ENCODE measurements at regions not wholly inside any gene's neighbourhood (a gene's known extent, or its start where the extent isn't known, plus 50 kb on each side); places are given as distances from the start of the nearest gene placed in this dataset.

GRCh38 chr6:102631921-102632320 is 1238.4 kb downstream of the GRIK2 start:
- TF ChIP-seq EZH2 (IDR thresholded peaks at IDR 0.05; ENCODE audit: borderline replicate concordance, insufficient read depth, low read length, poor library complexity, severe bottlenecking) = no peak
- TF ChIP-seq EP300 (conservative IDR thresholded peaks at IDR 0.05; ENCODE audit: poor library complexity, severe bottlenecking) = no peak
- Histone ChIP-seq H3K27me3 (ENCODE audit: insufficient read depth, low read depth, low read length) (no peaks in the 10 kb centered on the region), H3K4me2 (ENCODE audit: low read length) (no peak overlapping the region), H3K4me3 (ENCODE audit: low read length) (no peak overlapping the region), H4K20me1 (ENCODE audit: insufficient read depth) (no peaks in the 10 kb centered on the region), H3K36me3 (ENCODE audit: insufficient read depth, low read length) (no peaks in the 10 kb centered on the region), H3K79me2 (replicated peaks; ENCODE audit: insufficient read depth, low read length) (no peaks in the 10 kb centered on the region), H3K9ac (ENCODE audit: low read length) (no peak overlapping the region), H3F3A (ENCODE audit: insufficient read depth, low read length, poor library complexity, severe bottlenecking) (no peaks in the 10 kb centered on the region), H3K9me3 (ENCODE audit: low read length) (no peaks in the 10 kb centered on the region), H3K27ac (ENCODE audit: low read length) (no peak overlapping the region), H2AFZ (ENCODE audit: low read depth, low read length) (no peak overlapping the region), H3K9me2 (ENCODE audit: insufficient read depth, low read length) (no peaks in the 10 kb centered on the region)

- Histone ChIP-seq H3K9ac (ENCODE audit: low read length) (no peak overlapping the region), H4K20me1 (ENCODE audit: insufficient read depth) (no peaks in the 10 kb centered on the region), H2AFZ (ENCODE audit: low read depth, low read length) (no peak overlapping the region), H3K79me2 (replicated peaks; ENCODE audit: insufficient read depth, low read length) (no peaks in the 10 kb centered on the region), H3K4me2 (ENCODE audit: low read length) (no peak overlapping the region), H3K27me3 (ENCODE audit: insufficient read depth, low read depth, low read length) (no peaks in the 10 kb centered on the region), H3K36me3 (ENCODE audit: insufficient read depth, low read length) (no peaks in the 10 kb centered on the region), H3K9me3 (ENCODE audit: low read length) (no peaks in the 10 kb centered on the region), H3F3A (ENCODE audit: insufficient read depth, low read length, poor library complexity, severe bottlenecking) (no peaks in the 10 kb centered on the region), H3K9me2 (ENCODE audit: insufficient read depth, low read length) (no peaks in the 10 kb centered on the region), H3K27ac (ENCODE audit: low read length) (no peak overlapping the region), H3K4me3 (ENCODE audit: low read length) (no peak overlapping the region)
- no peak for TF ChIP-seq EP300 (conservative IDR thresholded peaks at IDR 0.05; ENCODE audit: poor library complexity, severe bottlenecking)
- no peak for TF ChIP-seq RAD21 (conservative IDR thresholded peaks at IDR 0.05)
- TF ChIP-seq REST (IDR thresholded peaks at IDR 0.05; ENCODE audit: borderline replicate concordance) = no peak
Measured at GRCh38 chr6:102623201-102623600, 1229.7 kb downstream of the GRIK2 start.

- Histone ChIP-seq H3K36me3 (ENCODE audit: insufficient read depth, low read length) (no peaks in the 10 kb centered on the region), H3K79me2 (replicated peaks; ENCODE audit: insufficient read depth, low read length) (no peaks in the 10 kb centered on the region), H3K9ac (ENCODE audit: low read length) (no peak overlapping the region), H3K9me3 (ENCODE audit: low read length) (no peaks in the 10 kb centered on the region), H3K4me3 (ENCODE audit: low read length) (no peak overlapping the region), H3K9me2 (ENCODE audit: insufficient read depth, low read length) (no peaks in the 10 kb centered on the region), H2AFZ (ENCODE audit: low read depth, low read length) (no peak overlapping the region), H3F3A (ENCODE audit: insufficient read depth, low read length, poor library complexity, severe bottlenecking) (no peaks in the 10 kb centered on the region), H3K27ac (ENCODE audit: low read length) (no peak overlapping the region), H3K4me2 (ENCODE audit: low read length) (no peak overlapping the region), H3K27me3 (ENCODE audit: insufficient read depth, low read depth, low read length) (no peaks in the 10 kb centered on the region), H4K20me1 (ENCODE audit: insufficient read depth) (no peaks in the 10 kb centered on the region)
- TF ChIP-seq EP300 (conservative IDR thresholded peaks at IDR 0.05; ENCODE audit: poor library complexity, severe bottlenecking) (no peak), RAD21 (conservative IDR thresholded peaks at IDR 0.05) (peak; percentile 37), CTCF (IDR thresholded peaks at IDR 0.05; ENCODE audit: poor library complexity, severe bottlenecking) (peak; percentile 48), REST (IDR thresholded peaks at IDR 0.05; ENCODE audit: borderline replicate concordance) (no peak), EZH2 (IDR thresholded peaks at IDR 0.05; ENCODE audit: borderline replicate concordance, insufficient read depth, low read length, poor library complexity, severe bottlenecking) (no peak), TAF1 (IDR thresholded peaks at IDR 0.05; ENCODE audit: low read depth) (no peak), POLR2AphosphoS5 (IDR thresholded peaks at IDR 0.05) (no peak), MXI1 (conservative IDR thresholded peaks at IDR 0.05; ENCODE audit: poor library complexity, severe bottlenecking) (no peak), SMC3 (conservative IDR thresholded peaks at IDR 0.05; ENCODE audit: poor library complexity) (peak; percentile 33)
Measured at GRCh38 chr6:102619585-102619984, 1226.1 kb downstream of the GRIK2 start.
